Midbrain (tissue), 1 donor: ENCODE measurements at regions not wholly inside any gene's neighbourhood (a gene's known extent, or its start where the extent isn't known, plus 50 kb on each side); places are given as distances from the start of the nearest gene placed in this dataset.
"Not testable (repeated sequence)": the region's sequence is repeated elsewhere in the genome, so short reads cannot be mapped to it uniquely, and the experiment has no call there.

Source experiments
- DNase-seq: peaks from one replicate; lab custom pipeline; 2025; lab: John Stamatoyannopoulos, UW

- DNase-seq: no peak
Measured at GRCh38 chr7:131047651-131048304, 279.9 kb upstream of the MKLN1 start.

- no peak for DNase-seq
Measured at GRCh38 chr7:131051304-131051703, 276.4 kb upstream of the MKLN1 start.

DNA sequence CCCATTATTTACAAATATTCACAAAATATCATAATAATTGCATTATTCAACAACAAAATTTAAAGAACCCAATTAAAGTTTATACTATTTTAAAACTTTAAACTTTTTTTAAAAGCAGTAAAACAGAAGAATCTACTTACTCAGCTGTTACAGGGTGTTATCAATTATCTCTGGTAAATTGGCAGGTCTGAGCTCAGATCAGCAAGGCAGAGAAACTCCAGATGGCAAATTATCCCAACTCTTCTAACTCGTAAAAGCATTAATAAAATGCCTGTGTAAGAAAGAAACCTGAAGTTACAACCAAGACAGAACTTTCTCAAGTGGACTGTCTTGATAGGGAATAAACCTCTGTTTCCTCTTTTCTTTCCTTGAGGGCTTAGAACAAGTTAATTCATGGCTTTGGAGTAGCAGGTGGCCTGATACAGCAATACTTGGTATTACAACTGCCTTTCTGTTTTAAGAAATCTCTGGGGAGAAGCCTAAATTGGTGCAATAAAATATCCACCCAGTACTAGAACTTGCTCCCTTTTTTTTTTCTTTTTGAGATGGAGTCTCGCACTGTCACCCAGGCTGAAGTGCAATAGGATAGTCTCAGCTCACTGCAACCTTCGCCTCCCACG lies 275.3 kb upstream of the MKLN1 start:
- DNase-seq: no peak

DNA sequence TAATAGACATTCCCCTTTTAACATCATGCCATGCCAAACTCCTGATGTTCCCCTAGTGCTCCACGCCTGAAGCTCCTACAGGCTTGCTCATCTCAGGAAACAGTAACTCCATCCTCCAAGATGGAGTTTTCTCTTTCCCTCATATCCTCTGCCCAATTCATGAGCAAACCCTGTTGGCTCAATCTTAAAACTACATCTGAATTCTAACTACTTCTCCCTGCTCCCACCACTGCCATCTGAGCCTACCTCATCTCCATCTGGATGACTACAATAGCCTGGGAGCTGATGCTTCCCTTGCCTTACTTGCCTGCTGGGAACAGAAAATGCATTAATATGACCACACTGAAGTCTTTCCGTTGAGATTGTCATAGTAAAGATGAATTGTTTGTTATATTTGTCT lies 271.7 kb upstream of the MKLN1 start:
- DNase-seq: no peak

GRCh38 chr7:131057015-131057793 lies 270.5 kb upstream of the MKLN1 start:
- peak; percentile 38 for DNase-seq

GRCh38 chr7:131057794-131058070 lies 269.9 kb upstream of the MKLN1 start:
- no peak for DNase-seq

GRCh38 chr7:131058561-131059288 lies 269.0 kb upstream of the MKLN1 start:
- not testable (repeated sequence) for DNase-seq

GRCh38 chr7:131059401-131059800 lies 268.3 kb upstream of the MKLN1 start:
- not testable (repeated sequence) for DNase-seq

DNA sequence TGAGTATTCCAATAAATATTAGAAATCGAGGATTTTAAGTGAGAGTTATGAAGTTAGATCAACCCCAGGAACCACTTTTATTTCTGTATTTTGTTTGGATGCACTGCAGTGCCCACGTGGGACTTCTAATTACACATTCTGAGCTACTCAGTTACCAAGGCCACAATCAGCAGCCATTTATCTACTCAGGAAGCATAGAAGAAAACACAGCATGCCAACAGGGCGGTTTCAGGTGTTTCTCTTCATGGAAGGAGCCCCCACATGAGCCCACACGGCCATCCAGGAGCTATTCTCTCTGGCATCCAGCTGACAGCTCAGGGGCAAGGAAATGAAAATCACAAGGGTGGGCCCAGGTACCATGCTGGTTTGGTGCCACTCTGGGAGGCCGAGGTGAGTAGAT lies 266.5 kb upstream of the MKLN1 start:
- no peak for DNase-seq

DNA sequence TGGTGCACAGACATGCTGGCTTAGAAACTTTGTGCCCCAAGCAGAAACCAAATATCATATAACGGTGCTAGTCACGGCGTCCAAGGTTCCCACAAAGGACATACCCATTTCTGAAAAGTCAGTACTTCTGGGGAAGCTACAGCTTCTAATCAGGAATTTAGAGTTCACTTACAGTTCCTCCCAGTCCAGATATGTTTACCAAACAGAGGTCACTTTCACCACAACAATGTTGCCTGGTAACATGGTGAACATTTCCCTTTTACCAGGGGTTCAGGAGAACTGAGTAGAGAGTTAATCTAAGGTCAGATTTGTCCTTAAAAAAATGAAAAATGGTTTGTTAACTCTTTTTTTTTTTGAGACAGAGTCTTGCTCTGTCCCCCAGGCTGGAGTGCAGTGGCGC lies 265.9 kb upstream of the MKLN1 start:
- DNase-seq: no peak

DNA sequence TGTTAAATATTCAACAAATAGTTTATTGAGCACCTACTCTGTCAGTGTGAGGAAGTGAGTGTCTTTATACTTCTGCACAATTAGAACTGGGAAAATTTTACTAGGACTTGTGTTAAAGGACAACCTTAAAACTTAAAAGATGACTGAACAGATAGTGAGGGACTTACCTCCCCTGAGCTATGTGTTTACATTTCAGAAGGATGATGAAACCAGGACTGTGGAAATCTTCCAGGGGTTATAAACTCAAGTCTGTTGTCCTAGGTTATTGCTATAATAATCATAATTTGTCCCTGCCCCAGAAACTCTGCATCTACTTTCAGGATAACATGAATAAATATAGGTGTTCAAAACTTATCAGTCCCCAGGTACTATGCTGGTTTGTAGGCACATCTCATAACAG lies 261.0 kb upstream of the MKLN1 start:
- DNase-seq: no peak

DNA sequence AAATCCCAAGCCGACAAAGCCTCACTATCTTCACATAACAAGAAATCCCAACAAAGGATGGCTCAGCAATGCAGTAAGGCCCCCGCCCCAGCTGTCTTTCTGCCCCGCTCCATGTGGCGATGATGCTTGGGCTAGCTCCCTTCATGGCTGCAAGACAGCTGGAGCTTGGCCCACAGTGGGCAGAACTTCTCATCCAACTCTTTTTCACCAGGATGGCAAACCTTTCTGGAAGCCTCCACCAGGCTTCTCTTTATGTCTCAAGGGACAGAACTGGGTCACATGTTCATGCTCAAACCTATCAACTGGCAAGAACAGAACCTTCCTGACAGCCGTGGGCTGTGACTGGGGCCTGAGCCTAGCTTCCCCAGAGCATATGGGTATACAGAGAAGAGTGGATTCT lies 260.5 kb upstream of the MKLN1 start:
- DNase-seq: peak; percentile 22

- peak; percentile 17 for DNase-seq
Measured at GRCh38 chr7:131068604-131069021, 259.1 kb upstream of the MKLN1 start.

- peak; percentile 41 for DNase-seq
Measured at GRCh38 chr7:131071786-131072504, 255.7 kb upstream of the MKLN1 start.

DNA sequence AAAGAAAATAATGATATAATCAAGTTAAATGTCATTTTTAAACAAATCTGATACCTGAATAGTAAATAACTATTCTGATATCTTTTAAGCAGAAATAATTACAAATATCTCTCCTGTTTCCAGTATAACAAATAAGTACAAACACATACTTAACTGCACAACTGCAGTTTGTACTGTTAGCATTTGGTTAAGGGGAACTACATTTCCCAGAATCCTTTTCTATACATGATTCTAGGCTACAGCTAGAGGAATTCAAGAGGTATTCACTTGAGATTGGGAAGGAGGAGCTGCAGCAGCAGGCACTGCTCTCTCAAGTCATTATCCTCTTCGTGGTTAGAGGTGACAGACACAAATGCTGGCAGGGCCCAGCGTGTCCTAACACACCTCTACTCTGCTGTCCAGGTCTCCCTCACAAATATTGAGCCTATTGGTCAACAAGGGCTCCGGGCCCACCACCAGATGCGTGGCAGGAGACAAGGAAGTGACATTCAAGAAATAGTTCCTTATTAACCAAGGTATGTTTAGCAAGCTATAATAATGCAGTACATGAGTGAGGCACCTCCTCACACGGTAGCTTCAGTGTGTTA lies 255.1 kb upstream of the MKLN1 start:
- DNase-seq: no peak

- no peak for DNase-seq
Measured at GRCh38 chr7:131074043-131074442, 253.6 kb upstream of the MKLN1 start.

DNA sequence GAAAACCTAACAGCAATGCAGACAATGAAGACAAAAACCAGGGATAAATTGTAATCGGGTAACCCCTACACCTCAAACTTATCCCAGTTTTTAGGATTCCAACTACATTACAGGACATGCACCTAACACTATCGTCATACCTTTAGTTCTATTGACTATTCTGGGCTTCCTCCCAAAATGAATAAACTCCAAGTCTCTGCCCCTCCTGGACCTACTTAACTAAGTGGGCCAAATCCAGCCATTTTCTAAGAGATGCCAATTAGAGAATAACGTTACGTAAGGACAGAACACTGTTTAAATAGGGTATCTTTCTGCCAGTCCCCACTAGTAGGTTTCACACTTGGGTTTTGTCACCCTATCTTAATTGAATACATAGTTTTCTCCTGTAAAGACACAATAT lies 253.1 kb upstream of the MKLN1 start:
- DNase-seq: peak; percentile 17

GRCh38 chr7:131075406-131075805 lies 252.3 kb upstream of the MKLN1 start:
- no peak for DNase-seq

- no peak for DNase-seq
Measured at GRCh38 chr7:131076032-131076431, 251.6 kb upstream of the MKLN1 start.

- DNase-seq: no peak
Measured at GRCh38 chr7:131076711-131077181, 250.9 kb upstream of the MKLN1 start.

DNA sequence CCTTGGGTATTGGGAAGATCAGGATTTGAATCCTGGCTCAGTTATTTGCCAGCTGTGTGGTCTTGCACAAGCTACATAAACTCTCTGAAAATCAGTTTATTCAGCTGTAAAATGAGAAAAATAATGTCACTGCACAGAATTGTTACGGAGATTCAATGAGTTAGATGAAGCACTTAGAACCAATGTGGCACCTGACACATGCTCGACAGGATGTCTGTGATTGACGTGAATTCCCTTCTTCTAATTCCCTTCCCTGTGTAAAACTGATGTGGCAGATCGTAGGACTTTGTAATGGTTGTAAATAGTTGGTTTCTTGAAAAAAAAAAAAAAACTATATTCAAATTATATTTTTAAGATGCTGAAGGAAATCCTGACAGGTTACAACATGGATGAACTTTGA lies 249.9 kb upstream of the MKLN1 start:
- no peak for DNase-seq

- DNase-seq: no peak
Measured at GRCh38 chr7:131080754-131081153, 246.9 kb upstream of the MKLN1 start.
